ENCODE measurements at regions not wholly inside any gene's neighbourhood (a gene's known extent, or its start where the extent isn't known, plus 50 kb on each side); places are given as distances from the start of the nearest gene placed in this dataset.
"Not testable (repeated sequence)": the region's sequence is repeated elsewhere in the genome, so short reads cannot be mapped to it uniquely, and the experiment has no call there.

DNA sequence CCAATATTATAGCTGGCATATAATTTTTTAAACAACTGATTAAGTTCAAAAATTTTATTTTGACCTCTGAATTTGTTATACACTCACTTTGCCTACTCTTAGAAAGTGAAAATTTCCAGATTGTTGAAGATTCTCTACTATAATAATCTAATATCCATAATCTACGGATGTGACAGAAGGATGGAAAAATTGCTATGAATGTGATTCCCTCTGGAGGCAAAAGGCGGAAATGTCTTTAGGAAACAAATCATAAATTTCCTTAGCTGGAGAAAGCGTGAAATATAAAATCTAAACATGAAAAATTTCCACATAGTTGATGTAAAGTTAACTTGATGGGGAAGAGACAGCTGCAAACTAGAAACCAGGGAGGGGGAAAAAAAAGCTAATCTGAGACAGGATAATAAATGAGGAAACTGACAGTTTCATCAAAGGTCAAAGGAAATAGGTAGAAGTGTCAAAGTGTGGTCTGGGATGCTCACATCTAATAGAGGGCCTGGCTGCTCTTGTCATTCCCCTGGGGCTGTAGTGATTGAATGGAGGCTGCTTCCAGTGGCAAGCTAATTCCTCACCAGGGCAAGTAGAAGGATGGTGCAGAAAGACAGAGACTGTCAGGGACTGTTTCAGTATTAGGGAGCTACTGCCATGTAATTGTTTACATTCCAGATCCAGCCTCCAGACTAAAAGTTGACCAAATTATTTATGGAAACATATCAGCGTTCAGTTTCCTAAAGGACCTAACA is 264.5 kb downstream of the SDHAF3 start:
- DNase-seq, result no peak

DNA sequence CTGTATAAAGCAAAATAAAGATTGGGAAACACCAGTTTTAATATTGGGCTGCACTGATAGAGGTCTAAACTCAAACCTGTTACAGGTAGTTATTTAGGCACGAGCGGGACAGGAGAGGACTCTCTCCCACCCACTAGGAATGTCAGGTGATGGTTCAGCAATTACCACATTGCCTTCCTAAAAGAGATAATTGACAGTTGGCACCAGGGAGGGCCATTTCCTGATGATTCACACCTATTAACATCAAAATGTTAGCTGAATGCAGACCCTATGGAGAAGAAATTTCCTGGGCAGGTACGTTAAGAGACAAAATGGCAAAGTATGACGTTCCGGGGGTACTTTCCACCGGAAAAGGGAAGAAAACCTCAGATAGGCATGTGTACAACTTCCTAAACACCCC is 272.6 kb downstream of the SDHAF3 start:
- DNase-seq, result no peak

DNA sequence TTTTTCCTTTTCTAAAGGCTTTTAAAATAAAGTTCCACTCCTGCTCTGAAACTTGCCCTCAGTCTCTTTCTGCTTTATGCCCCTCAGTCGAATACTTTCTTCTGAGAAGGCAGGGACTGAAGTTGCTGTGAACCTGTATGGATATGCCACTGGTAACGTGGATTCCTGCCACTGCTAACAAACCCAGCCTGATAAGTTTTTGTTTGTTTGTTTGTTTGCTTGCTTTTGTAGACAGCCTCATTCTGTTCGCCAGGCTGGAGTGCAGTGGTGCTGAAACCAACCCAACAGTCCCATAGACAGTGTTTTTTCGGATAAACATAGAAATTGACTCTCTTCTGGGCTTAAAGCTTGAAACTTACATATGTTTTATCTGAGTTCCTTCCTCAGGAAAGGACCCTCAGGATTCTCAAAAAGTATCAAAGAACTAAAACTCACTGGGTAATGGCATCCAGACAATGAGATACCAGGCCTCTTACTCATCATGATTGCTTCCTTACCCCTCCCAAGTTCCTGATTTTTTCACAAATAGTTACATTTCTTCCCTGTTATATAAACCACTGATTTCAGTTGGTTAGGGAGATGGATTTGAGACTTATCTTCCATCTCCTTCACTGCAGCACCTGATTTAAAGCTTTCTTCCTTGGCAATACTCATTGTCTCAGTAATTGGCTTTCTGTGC is 273.6 kb downstream of the SDHAF3 start:
- no peak for DNase-seq

DNA sequence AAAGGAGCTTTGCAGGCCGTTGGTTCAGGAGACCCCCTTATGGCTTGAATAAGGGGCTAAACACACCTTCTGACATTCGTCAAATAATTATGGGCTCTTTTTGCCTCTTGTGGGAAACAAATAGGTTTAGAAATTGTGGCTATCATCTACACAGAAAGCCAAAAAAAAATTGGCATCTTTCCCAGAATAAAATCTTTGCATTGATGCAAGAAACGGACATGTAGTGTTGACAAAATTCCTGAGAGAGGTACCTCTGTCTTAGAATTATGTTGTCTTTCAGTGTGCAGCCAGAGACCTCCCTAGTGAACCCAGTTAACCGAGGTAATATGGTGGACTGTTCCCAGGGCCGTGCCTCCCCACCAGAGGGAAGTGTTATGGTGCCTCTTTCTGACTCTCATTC is 283.9 kb downstream of the SDHAF3 start:
- no peak for DNase-seq

DNA sequence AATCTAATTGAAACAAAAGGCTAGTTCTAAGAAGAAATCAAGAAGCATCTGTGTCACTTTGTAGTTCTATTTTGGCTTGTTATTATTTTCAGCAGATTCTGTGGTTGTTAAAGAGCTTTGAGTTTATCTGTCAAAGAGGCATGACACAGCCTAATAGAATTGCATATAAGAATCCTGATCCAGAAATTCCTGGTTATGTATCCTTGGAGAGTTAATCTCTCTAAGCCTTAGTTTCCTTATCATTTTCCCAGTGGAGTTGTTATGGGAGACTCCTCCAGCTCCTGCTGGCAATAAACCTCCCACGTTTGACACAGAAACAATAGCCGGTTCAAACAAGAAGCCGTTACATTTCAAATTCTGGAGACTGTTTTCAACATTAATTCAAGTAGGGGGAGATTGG is 288.3 kb downstream of the SDHAF3 start:
- DNase-seq, result no peak

DNA sequence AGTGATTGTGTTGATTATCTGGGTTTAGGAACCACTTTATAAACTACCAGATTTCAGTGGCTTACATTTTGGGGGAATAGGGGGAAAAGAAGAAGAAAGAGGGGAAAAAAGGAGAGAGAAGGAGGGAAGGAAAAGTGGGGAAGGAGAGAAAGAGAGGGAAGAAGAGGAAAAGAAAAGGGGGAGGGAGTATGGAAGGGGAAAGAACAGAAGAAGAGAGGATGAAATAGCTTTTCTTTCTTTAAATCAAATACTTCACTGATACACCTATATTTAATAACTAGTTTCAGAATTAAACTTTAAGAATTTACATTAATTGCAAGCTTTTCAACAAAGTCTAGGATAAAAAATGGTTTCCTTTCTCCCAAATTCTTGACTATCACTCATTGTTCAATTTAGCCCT is 289.6 kb downstream of the SDHAF3 start:
- no peak for DNase-seq

DNA sequence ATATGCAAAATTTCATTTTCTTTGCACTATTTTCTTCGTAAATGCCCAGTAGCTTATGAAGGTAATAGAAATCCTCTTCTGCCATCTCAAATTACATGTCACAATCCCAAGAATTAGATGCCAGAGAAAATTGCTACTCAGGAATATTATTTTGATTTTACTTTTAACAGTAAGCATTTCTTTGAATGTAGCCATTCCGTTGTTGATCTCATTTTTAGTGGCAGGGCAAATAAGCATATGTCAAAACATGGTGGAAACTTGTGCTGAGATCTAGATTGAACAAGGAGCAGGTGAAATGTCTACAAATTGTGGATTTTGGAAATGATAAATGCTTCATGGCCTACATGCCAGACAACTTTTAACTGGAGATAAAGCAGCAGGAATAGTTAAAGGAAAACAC is 291.8 kb downstream of the SDHAF3 start:
- no peak for DNase-seq

DNA sequence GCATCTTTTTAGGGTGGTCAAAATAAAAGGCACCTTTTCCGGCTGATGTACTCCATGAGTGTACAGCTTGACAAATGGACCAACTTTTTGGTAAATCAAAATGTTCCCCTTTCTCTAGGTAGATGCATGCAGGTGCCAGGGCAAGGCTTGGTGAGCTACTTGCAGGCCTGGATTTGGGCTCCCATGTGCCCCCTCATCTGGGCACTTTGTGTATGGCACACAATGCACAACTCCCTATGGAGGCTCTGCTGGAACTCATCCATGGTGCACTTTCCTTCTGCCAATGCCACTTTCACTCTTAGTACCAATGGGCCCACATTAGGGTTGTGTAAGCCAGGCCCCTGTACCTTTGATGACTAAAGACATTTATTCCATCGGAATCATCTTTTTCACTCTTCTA is 300.8 kb downstream of the SDHAF3 start:
- no peak for DNase-seq

DNA sequence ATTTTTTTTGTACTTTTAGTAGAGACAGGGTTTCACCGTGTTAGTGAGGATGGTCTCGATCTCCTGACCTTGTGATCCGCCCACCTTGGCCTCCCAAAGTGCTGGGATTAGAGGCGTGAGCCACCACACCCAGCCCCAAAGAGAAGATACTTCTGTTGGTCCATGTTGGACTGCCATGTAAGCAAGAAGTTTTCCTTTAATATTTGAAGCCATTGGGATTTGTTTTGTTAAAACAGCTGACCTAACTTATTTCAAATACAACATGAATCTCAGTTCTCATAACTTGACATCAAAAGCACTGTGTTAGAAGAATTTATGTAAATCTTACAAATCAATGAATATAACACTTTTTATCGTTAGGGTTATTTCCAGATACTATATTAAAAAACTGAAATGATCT is 302.4 kb downstream of the SDHAF3 start:
- no peak for DNase-seq

DNA sequence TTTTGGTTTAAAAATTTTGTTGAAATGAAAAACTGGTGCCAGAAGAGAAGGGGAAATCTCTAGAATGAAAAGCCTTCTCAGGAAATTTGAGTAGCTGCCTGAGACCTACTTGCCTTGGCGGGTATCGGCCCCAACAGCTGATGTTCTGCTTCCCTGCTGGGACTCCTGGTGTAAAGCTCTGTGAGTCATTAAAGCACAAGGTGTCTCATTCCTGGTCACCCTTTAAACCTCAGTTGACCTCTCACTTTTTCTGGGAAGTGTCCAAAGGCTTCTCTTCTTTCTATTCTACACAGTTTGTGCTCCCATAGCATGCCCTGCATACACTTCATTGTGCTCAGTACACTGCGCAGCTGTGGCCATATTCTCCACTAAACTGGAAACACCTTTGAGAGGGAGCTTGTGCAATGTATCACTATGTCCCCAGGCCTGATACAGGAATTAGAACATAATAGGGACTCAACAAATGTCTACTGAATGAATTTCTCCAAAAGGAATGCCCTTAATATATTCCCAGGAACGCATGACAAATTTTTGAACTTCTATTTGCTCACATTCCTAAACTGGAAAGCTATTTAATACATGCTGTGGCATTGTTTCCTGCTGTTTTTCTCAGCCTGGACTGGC is 303.9 kb downstream of the SDHAF3 start:
- no peak for DNase-seq

DNA sequence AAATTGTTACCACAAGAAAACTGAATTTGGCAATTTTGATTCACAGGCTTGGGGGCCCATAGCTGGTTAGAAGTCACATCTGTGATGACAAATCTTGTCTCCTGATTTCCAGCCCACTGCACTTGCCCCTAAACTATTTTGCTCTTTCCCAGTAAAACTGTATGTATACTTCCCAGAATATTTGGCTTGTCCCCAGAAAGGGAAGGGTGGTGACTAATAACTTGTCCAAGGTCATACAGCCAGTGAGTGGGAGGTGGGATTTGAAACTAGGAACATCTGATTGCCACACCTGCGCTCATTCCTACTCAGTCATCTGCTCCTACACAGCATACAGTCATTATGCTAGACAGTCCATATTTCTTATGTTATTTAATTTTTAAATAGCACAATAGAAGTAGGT is 304.5 kb downstream of the SDHAF3 start:
- DNase-seq, result no peak

DNA sequence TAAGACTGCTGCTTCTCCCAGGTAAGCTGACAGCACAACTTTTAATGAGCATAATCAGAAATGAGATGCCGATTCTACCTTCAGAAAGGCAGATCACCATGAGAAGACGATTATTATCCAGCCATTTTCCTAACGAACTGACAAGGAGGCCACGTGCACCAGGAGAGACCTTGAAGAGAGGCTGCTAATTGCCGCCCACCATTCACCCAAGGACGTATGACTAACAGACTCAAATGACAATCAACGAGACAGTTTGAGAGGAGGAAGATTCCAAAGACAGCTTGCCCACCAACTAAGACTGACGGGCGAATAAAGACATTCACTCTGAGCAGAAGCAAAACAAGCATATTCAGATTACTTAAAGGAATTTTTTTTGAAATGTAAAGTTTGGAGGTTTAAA is 301.9 kb upstream of the TAC1 start:
- DNase-seq, result no peak

DNA sequence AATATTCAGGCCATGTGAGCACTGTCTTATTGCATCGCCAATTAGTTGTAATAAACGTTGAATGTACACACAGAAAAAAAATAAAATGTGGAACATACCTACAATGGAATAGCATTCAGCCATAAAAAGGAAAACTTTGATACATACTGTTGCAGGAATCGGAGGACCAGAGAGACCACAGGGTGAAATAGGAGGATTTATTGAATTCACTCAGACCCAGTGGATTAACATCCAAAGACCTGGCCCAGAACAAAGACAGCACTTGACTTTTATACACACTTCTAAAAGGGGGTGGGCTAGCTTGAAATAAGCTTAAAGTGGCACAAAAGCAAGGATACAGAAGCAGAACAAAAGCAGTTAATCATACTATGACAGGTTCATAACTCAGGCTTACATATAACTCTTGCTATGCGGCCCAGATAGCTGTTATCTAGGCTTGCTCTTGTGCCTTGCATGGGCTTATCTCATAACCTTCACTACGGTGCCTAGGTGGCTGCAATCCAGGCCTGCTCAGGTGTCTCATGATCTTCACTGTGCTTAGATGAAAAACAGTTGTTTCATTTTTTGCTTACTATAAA is 292.2 kb upstream of the TAC1 start:
- no peak for DNase-seq

DNA sequence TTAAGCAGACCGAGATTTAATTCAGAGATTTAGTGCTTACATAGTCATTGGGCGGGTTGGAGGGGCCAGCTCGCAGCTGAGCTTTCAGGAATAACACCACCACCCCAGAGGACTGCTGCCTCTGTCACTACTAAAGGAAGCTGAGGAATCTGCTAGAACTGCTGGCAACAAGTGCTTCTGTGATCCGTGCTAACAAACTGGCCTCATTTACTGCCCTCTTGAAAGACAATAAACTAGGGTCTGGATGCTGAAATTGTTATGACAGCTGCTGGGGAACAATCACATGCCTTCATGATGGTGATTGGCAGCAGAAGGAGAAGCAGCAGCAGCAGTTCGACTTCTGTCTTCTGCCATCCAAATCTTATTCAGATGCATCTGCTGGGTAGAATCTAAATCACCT is 285.5 kb upstream of the TAC1 start:
- DNase-seq, result no peak

DNA sequence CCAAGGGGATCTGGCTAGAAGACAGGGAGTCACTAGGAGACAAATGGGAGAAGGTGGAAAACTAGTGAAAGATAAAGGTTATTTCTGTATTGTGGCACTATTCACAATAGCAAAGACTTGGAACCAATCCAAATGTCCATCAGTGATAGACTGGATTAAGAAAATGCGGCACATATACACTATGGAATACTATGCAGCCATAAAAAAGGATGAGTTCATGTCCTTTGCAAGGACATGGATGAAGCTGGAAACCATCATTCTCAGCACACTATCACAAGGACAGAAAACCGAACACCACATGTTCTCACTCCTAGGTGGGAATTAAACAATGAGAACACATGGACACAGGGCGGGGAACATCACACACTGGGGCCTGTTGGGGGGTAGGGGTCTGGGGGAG is 282.4 kb upstream of the TAC1 start:
- DNase-seq, result not testable (repeated sequence)

DNA sequence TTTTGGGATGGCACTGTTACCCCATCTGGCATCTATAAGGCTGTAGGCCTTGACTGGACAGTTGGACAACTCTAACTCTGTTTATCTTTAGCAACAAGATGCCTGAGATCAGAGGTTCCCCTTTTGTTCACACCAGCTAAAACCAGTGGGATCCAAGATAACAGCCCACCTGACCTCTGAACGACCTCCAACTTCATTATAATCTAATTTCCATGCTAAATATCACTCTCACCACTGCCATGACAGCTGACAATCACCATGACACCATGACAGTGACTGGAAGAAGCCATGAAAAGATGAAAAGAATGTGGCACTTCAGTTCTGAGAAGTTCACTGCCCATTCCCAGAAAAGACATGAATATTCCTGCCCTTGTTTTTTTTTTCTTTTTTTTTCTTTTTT is 281.4 kb upstream of the TAC1 start:
- DNase-seq, result no peak

DNA sequence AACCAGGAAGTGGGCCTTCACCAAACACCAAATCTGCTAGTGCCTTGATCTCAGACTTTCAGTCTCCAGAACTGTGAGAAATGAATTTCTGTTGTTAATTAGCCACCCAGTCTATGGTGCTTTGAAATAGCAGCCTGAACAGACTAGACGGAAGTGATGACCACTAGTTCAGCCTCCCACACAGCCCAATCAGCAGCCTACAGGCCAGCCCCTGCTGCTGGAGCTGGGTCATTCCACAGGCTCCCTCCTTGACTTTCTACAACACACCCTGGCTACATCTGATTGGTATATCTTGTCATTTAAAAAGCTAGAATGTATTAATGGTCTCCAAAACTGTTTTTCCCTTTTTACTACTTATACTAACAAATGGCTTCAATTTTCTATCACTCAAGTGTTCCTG is 277.2 kb upstream of the TAC1 start:
- DNase-seq, result no peak

DNA sequence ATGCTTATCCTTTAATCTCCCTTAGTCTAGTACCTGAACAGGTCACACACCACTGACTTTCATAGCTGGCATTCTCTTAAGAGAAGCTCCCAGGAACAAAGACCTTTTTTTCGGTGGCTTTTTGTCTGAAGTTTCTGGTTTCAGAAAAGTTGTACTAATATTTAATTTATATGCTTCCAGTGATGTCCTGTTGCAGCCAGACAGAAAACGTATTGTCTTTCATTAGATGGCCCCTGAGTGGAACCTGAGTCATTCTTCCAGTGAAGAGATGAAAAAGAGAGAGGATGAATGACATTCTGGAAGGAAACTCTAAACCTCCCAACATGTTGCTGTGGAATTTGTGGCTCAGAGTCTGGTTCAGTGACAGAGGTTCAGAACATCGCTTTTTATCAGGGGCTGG is 274.8 kb upstream of the TAC1 start:
- DNase-seq, result no peak

DNA sequence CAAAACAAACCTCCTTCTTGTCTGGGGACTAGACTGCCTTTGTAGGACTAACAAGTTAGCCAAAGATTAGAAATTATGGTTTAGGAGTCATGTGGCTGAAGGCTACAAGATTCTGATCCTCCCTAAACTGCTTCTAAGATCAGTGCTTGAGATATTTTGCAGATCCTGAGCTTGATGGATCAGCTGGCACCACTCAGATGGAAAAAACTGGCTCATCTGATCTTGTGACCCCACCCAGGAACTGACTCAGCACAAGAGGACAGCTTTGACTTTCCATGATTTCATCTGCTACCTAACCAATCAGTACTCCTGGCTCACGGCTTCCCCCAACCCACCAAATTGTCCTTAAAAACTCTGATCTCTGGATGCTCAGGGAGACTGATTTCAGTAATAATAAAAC is 271.5 kb upstream of the TAC1 start:
- DNase-seq, result no peak

DNA sequence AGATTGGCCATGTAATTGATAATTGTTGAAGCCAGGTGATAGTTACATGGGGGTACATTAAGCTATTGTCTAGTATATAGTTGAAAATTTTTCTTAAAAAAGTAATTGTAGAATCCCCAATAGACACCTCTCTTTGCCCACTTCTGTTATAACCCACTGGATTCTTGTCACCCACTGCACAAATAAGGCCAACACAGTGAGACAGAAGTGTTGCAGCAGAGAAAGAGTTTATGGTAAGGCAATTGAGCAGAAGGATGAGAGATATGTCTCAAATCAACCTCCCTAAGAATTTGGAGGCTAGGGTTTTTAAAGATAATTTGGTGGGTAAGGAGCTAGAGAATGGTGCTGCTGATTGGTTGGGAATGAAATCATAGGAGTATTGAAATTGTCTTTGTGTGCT is 270.3 kb upstream of the TAC1 start:
- DNase-seq, result no peak

DNA sequence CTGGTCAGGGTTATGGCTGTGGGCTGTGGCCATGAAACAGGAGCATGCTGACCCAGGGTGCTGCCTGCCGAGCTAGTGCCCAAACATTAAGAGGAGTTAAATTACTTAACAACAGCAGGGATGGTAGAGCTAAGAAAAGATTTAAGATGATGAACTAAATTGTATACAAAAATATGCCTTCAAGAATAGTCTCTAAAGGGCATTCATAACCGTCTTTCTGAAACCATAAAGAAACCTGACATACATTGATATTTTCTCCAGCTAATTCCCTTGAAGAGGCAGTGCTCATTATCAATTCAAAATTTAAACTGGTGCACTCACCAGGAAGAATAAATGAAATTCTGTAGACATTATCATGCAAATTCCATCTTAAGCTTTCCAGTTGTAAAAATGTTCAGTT is 265.8 kb upstream of the TAC1 start:
- DNase-seq, result no peak

DNA sequence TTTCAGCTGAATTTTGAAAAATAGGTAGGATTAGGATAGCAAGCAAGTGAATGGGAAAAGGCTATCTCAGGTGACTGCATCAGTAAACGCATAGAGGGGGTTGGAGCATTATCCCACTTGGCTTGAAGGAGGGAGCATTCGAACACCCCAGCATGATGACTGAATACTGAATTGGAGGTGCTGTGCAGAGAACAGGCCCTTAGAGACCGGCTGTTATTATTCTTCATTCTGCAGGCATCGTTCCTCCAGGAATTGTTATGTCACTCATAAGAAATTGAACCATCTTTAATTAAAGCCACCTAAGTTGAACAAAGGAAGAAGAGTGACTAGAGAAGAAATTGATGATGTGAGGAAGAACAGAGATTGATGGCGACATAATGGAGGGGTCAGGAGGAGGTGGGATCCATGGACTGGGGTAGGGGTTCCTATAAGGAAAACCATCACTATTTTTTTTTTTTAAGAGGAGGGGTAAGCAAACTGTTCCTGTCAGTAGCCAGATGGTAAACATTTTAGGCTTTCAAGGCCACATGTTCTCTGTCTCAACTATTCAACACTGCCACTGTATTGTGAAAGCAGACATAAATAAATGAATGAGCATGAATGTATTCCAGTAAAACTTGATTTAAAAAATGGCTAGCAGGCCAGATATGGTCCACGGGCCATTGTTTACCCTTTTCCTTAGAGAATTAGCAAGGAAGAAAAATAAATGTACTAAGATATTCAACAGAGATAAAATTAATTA is 264.7 kb upstream of the TAC1 start:
- DNase-seq, result no peak

DNA sequence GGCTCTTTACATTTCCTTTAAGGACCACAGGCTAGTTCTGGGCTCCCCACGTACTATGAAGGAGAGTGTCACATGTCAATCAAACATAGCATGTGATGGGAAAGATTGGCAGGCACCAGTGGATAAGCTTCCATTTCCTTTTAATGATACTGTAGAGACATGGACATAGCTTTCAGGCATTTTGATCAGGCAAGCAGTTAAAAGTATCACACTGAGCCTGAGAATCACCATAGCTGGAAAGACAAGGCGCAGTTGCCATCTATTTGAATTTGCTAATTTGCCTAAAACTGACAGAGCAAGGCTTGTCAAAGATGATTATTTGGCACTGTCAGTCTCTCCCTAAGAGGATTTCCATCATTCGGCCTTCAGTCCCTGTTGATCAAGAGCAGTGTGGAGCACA is 263.4 kb upstream of the TAC1 start:
- no peak for DNase-seq

DNA sequence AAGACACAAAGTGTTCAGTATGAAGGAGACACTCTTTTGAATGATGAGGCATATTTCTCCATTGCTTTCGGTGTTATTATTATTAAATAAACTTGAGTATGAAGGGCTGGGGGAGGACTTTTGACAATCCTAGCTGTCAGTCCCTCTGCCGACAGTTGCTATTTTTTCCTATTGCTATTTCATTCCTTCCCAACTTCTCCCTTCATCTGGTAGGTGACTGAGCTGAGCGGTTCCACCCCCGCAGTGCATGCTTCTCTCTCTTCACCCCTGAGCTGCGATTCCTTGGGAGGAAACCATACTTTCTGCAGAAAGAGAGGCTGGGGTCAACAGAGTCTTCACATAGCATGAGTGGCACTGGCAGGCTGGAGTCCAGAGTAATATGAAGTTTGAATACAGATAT is 261.2 kb upstream of the TAC1 start:
- no peak for DNase-seq

All from NCI-H1694 treated with DMSO at 0.1 percent for 48 hours (cell line).